UCSD-AML1 (cell line): ENCODE measurements at regions not wholly inside any gene's neighbourhood (a gene's known extent, or its start where the extent isn't known, plus 50 kb on each side); places are given as distances from the start of the nearest gene placed in this dataset.
"Not testable (repeated sequence)": the region's sequence is repeated elsewhere in the genome, so short reads cannot be mapped to it uniquely, and the experiment has no call there.

Source experiments
- DNase-seq: peaks from one replicate; lab custom pipeline; 2025; ENCODE audit not compliant: unreplicated experiment; lab: John Stamatoyannopoulos, UW

- DNase-seq, result no peak
Observed at GRCh38 chr18:40346146-40346545, 1608.9 kb upstream of the PIK3C3 start.

GRCh38 chr18:40341701-40342100 is 1613.3 kb upstream of the PIK3C3 start:
- DNase-seq, result no peak

- no peak for DNase-seq
Observed at GRCh38 chr18:40338284-40338683, 1616.8 kb upstream of the PIK3C3 start.

- no peak for DNase-seq
Observed at GRCh38 chr18:40326985-40327384, 1628.0 kb upstream of the PIK3C3 start.

GRCh38 chr18:40325988-40326387 is 1629.0 kb upstream of the PIK3C3 start:
- no peak for DNase-seq

GRCh38 chr18:40314199-40314598 is 1640.8 kb upstream of the PIK3C3 start:
- DNase-seq, result no peak

- no peak for DNase-seq
Observed at GRCh38 chr18:40313030-40313642, 1641.9 kb upstream of the PIK3C3 start.

- DNase-seq, result no peak
Observed at GRCh38 chr18:40307627-40308026, 1647.4 kb upstream of the PIK3C3 start.

- no peak for DNase-seq
Observed at GRCh38 chr18:40296717-40297413, 1658.2 kb upstream of the PIK3C3 start.

- DNase-seq, result no peak
Observed at GRCh38 chr18:40292985-40293710, 1661.9 kb upstream of the PIK3C3 start.

GRCh38 chr18:40283560-40283959 is 1671.5 kb upstream of the PIK3C3 start:
- DNase-seq, result no peak

GRCh38 chr18:40281356-40281755 is 1673.7 kb upstream of the PIK3C3 start:
- DNase-seq, result not testable (repeated sequence)

GRCh38 chr18:40274618-40275196 is 1680.3 kb upstream of the PIK3C3 start:
- DNase-seq, result no peak

- no peak for DNase-seq
Observed at GRCh38 chr18:40272630-40273231, 1682.3 kb upstream of the PIK3C3 start.

GRCh38 chr18:40259115-40259835 is 1695.8 kb upstream of the PIK3C3 start:
- no peak for DNase-seq

- no peak for DNase-seq
Observed at GRCh38 chr18:40258311-40258710, 1696.7 kb upstream of the PIK3C3 start.

GRCh38 chr18:40250236-40250635 is 1704.8 kb upstream of the PIK3C3 start:
- DNase-seq, result no peak

- DNase-seq, result no peak
Observed at GRCh38 chr18:40249390-40250080, 1705.5 kb upstream of the PIK3C3 start.

- not testable (repeated sequence) for DNase-seq
Observed at GRCh38 chr18:40245612-40246011, 1709.4 kb upstream of the PIK3C3 start.

- DNase-seq, result no peak
Observed at GRCh38 chr18:40243607-40244006, 1711.4 kb upstream of the PIK3C3 start.
